NCI-H2107 treated with DMSO at 0.1 percent for 48 hours (cell line): ENCODE measurements at regions not wholly inside any gene's neighbourhood (a gene's known extent, or its start where the extent isn't known, plus 50 kb on each side); places are given as distances from the start of the nearest gene placed in this dataset.
"Not testable (repeated sequence)": the region's sequence is repeated elsewhere in the genome, so short reads cannot be mapped to it uniquely, and the experiment has no call there.

Experiments used
- DNase-seq: peaks from one replicate; lab custom pipeline; 2025; ENCODE audit not compliant: unreplicated experiment; lab: John Stamatoyannopoulos, UW

DNA sequence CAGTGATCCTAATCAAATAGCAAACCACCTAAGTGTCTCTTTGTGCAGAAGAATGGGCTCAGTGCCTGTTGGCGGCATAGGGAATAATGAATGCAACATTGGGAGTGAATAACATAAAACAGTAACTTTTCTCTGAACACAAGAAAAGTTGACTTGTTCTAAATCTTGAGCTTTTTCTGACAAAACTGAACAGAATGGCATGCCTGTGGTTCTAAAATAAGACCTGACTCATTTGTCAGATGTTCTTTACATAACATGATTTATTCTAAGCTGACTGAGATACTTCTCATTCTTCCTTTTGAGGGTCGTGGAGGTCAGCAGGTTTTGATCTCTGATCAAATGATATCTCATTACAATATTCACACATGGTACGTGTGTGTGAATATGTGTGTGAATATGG is 165.4 kb upstream of the WDR1 start:
- no peak for DNase-seq

DNA sequence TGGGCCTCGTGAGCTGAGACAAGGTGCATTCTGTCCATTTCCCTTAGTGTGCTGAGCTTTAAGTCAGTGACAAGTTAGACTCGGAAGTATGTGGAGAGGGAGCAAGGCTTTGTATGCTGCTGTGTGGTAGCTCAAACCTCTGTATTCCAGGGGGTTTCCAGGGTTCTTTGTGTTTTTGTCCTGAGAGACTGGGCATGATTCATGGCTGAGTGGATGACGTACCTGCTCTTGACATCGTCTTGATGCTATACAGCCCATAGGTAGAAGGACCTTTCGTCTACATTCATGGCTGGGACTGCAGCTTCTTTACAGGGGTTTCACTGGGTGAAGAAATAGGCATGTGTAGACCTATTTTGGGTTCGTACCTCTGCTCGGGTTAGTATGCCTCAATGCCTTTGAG is 162.7 kb upstream of the WDR1 start:
- no peak for DNase-seq

DNA sequence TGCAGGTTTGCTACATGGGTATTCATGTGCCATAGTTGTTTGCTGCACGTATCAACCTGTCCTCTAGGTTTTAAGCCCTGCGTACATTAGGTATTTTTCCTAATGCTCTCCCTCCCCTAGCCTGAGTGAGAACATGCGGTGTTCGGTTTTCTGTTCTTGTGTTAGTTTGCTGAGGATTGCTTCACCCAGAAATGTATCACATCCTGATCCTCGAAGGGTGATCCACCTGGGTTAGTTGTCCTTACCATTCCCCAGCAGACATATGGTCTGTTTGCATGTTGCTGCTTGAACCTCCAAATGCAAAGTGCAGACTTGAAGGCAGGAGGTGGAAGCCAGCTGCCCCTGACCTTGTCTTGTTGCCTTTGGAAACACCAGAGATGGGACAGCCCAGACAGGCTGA is 161.5 kb upstream of the WDR1 start:
- no peak for DNase-seq

DNA sequence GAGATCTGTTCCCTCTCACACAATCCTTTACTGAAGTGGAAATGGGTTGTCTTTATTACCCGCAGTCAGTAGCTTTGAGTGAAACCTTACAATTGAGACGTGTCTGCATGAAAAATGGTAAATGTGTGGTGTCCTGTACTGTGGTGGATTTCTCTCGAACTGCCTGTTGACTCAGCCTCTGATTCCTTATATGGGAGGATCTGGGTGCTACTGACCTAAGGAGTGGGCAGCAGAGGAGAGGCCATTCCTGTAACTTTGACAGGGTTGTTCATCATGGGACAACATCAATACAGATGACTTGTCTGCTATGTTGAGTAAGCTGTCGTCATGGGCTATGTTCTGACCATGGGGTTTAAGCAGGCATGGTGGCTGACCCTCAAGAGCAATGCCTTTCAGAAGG is 159.6 kb upstream of the WDR1 start:
- DNase-seq = no peak

DNA sequence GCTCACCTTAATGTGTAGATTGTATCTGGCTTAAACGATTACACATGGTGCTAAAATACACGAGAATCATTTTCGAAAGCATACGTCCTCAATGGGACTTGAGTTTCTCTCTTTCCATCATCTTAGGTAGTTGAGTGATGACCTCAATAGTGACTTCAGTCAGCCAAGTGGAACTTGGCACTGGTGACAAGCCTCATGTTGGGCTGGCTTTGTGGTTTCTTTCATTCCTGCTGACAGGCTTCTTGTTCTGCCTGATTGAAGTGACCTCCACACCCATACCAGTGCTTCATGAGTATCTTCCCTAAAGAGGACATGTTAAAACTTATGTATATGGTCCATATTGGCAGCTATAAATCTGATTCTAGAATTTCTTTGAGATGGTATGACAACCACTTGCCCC is 159.1 kb upstream of the WDR1 start:
- no peak for DNase-seq

DNA sequence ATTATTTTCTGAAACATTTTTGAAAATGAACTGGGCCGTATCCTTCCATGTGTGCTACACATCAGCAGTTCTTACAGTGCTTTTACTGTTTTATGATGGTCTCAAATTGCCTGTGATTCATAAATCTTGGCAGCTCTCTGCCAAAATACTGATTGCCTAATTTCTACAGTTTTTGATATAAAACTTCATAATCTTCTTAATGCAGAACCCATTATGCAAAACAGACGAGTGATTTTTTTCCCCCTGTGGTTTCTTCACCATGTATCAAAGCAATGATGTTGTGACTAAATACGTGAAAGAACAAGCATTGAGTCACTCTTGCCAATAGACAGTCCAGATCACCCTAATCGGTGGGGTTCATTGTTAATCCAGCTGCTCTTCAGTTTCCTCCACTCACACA is 156.4 kb upstream of the WDR1 start:
- no peak for DNase-seq

DNA sequence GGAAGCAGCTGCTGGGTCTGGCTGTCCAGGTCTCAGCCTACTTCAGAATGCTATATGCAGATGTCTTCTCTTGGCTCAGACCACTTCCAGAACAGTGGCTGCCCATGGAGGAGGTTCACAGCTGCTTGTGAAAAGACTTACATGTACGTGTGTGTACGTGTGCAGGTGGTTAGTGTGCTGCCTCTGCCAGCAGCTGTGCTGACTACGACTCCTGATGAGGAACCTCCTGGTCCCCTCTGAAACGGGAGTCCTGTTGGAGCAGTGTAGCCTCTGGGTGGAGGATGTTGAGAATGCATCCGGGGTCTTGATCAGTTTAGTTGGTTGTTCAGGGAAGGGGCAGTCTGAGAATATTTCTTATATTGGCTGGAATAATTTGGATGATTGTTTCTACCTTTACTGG is 155.9 kb upstream of the WDR1 start:
- no peak for DNase-seq

DNA sequence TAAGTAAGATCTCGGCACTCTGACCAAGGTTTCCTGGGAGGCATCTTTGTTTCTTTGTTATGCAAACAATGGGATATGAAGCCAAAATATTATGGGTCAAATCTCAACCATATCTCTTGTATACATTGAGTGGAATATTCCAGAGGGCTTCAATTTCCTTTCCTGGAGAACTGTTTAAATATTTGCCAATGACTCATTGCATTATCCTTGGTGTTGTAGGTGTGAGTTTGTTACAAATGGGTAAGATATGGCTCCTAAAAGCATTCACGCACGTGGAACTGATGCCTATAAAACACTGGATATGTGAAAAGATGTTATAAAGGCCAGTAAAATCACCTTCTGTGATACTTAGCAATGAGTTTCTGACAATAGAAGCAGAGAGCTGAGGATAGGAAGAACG is 150.5 kb upstream of the WDR1 start:
- DNase-seq = no peak

DNA sequence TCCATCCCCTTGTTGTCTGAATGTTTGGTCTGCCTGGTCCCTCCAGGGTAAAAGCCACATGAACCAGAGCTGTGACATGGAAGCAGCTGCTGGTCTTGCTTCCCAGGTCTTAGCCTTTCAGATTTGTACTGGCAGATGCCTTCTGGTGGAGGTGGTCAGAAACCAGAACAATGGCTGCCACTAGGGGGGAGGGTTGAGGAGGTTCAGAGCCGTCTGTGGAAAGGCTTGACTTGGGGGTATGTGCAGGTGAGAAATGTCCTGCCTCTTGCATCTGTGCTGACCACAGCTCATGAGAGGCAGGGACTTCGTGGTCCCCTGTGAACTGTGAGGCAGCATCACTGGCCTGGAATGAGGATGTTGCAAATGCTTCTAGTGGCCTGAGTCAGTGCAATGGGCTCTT is 144.2 kb upstream of the WDR1 start:
- DNase-seq = no peak

DNA sequence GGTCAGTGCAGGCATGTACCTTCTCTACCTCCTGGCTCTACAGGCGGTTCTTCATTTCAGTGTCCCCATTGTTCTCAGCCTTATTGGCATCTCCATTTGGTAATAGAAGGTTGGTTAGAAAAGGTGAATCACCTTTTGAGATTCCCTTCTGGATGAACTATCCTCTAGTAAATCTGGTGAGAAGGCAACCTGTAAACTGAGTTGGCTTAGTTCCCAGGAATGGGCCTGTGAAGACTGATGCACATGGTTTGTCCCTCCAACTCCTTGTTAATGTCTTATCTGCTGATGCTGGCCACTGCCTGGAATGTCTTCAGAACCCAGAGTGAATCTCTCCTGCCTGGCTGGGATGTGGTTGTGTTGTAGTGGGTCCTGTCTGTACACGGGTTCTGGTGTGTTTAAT is 143.4 kb upstream of the WDR1 start:
- no peak for DNase-seq

DNA sequence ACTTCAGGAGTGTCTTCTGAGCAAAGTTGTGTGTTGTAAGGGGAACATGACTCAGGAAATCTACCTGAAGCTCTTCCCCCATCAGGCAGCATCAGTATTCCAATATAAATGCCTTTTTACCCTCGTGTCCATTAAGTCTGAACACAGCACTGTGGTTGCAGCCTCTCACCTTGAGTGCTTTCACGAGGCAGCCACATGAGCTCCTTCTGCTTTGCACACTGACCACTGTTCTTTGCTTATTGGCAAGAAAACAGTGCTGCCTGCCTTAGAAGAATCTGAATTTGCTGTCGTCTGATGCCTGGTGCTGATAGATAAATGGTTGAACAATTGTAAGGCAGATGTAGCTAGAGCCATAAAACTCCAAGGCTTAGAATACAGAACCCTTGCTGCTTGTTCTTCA is 139.6 kb upstream of the WDR1 start:
- DNase-seq = no peak

DNA sequence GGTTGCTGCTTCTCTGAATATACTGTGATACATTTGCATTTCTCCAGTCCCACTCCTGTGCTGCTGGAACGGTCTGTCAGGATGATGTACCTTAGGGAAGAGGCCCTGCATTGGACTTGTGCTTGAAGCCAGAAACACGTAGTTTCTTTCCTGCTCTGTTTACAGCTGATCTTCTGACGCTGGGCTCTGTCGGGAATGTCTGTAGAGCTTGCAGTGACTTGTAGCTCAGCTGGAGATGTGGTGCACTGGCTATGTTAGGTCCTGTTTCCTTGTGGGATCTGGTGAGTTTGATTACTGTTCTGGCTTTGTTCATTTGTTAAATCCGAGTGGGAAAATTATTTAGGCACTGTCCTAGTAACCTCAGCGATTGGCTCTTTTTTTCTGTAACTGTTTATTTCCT is 137.2 kb upstream of the WDR1 start:
- DNase-seq = no peak

DNA sequence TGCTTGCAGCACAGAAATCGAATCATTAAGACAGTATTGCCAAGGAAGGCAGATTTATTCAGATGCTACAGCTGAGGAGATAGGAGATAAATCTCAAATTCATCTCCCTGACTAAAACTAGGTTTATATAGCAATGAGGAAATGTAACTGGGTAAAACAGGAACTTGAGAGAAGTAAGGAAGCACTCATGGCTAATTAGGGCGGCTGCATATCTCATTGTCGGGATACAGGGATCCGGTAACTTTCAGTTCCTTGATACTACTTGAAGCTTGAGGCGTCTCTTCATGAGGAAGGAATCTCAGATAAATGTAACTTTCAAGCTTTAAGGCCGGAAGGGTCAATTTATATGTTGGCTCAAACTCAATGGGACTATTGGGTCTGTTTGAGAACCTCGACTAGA is 129.2 kb upstream of the WDR1 start:
- no peak for DNase-seq

DNA sequence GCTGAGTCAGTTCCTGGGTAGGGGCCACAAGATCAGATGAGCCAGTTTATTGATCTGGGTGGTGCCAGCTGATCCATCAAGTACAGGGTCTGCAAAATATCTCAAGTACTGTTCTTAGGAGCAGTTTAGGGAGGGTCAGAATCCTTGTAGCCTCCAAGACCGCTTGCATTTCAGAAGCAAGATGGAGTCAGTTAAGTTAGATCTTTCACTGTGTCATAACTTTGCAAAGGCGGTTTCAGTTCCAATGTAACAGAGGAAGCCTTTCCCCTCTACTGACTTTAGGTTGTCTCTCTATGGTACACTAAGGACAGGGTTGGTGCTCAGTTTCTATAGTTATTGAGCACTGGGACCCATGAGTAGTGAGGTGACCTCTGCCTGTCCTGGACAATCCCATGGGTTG is 127.3 kb upstream of the WDR1 start:
- no peak for DNase-seq

DNA sequence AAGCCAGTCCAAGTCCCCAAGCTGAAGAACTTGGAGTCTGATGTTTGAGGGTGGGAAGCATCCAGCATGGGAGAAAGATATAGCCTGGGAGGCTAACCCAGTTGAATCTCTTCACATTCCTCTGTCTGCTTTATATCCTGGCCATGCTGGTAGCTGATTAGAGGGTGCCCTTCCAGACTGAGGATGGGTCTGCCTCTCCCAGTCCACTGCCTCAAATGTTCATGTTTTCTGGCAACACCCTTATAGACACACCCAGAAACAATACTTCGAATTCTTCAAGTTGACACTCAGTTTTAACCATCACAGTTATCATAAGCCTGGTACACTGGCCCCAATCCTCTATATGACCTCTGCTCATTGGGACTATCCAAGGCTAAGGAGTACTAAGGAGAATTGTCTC is 124.1 kb upstream of the WDR1 start:
- DNase-seq = no peak

DNA sequence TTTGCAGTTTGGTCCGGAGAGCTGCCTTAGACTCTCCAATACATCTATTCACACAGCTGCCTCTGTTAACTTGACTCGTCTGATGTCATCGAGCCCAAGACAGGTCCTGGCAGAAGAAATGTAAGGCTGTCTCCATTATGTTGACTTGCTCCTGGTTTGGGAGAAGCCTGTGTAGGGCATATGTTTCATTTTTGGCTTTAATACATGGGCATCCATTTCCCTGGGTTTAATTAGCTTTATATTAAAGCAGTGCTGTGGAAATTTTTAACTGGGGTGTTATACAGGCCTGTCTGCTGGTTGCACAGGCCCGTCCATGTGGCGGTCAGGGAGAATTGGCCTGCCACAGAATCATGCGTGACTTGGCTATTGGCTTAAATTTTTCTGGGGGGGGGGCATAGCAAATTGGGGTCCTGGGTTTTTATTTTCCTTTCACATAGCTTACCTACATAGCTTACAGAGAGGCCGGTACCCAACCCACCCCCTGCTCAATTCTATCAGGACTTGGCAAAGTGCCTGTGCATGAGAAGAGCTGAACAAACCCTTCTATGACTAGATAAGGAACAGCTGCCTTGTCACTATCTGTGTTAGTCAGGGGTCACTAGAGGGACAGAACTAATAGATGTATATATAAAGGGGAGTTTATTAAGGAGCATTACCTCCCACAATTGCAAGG is 123.5 kb upstream of the WDR1 start:
- DNase-seq = no peak

DNA sequence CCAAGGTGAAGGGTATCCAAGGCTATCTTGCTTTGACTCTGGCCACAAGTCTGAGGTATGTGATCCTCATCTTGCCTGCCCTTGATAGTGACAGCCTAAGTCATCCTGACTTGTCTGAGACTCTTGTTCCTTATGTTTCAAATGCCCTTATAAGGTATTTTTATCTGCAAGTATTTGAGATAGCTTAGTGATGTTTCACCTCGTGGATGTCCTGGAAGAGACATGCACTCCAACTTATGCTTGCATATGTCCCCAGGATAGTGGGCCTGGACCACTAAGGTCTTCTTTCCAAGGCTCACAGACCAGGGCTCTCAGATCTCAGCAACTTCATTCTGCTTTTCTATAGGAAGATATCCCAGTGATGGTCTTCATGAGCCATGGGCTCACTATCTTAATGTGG is 120.5 kb upstream of the WDR1 start:
- DNase-seq = no peak

DNA sequence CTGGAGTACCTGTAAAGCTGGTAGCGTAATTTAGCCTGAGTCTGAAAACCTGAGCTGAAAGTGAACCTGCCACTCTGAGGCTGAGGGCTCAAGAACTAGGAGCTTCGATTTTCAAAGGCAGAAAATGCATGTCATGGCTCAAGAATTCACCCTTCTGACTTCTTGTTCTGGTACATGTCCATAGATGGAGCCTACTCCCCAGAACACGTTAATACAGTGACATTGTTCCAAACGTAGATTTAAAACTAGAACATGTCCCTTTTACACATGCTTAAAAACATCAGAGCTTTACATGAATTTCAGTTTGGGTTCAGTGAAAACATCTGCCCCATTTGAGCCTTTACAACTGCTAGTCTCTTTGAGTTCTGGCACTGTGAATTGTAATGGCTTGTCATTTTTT is 115.5 kb upstream of the WDR1 start:
- DNase-seq = no peak

DNA sequence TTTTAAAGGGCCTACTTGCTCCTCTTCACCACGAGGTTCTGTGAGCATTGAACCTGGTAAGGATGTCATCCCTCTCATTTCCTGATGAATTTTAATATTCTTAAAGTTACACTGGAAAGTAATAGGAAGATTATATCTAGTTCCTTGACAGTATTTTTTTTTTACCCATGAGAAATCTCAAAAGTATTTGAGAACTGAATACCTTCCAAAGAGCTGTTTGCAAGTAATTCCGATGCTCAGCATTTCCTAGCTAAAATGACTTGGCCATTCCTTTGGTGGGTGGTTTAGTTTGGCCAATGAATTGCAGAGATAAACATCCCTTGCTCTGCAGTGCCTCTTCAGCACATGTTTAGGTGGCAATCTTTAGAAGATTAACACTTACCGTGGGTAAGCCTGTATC is 110.2 kb upstream of the WDR1 start:
- no peak for DNase-seq

DNA sequence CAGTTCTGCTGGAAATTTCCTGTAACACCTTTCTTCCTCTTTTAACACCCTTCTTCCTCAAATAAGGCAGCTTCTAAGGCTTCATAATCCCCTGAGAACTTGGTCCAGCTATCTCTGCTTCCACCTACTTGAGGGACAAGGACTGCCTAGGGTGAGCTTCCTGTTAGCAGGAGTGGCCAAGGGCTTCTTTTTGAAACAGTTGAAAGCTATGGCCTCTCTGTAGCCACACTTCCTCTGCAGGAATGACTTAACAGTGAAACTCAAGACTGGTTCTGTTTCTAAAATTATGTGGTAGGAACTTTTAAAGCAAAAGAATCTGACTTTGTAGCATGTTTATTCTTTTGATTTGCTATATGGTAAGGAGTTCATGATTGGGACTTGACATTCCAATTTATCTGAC is 108.5 kb upstream of the WDR1 start:
- no peak for DNase-seq

DNA sequence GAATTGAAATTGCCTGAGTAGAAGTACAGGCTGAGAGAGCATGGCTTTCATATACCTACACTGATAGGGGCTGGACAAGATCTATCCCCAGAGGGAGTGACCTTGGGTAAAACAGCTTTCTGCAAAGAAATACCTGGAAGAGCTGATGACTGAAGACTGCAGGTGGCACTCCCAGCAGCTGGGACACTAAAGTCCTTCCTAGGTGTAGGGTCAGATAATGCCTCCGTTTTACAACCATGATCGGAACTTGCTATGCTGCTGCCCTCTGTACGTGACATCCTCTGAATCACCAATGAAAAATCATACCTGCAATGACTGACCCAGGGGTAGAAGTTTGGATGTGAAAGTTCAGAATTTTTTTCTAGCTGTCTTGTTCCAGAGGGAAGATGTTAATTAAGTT is 107.2 kb upstream of the WDR1 start:
- DNase-seq = no peak

DNA sequence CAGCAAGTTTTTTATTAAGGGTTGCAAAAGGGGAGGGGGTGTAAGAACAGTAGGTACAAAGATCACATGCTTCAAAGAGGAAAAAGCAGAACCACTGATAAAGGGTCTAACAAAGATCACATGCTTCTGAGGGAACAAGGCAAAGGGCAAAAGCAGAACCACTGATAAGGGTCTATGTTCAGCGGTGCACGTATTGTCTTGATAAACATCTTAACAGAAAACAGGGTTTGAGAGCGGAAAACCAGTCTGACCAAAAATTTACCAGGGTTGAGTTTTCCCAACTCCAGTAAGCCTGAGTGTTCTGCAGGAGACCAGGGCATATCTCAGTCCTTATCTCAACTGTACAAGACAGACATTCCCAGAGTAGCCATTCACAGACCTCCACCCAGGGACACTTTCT is 96.9 kb upstream of the WDR1 start:
- DNase-seq = not testable (repeated sequence)

DNA sequence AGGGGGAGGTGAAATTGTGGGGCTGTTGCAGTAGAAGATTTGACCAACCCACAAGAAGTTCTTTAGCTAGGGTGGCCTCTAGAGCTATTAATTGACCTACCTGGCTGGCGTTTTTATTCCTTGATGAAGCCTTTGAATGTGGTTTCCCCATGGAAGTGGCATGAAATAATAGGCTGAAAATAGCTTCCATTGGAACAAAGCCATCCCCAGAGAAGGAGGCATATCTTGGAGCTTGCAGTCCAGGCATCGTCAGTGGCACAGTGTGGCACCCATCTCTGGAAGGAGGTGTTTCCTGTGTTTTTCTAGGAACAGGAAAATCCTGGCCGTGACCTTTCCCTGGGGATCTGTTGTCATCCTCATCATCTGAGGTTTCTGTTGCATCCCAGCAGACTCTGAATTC is 96.3 kb upstream of the WDR1 start:
- no peak for DNase-seq

DNA sequence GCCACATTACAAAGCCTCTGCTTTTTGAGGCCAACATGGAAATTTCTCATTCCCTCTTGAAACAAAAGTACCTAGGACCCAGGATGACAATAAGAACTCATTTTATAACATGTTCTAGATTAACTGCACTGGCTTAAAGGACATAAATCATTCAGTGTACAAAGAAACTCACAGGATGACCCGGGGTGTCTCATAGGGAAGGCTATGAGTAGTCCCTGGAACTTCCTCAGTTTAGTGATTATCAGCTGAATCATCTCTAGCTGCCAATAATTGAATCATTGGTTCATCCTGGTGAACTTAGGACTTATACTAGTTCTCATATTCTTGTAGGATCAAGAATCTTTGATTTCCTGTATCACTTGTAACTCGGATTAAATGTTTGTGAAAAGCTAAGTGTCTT is 95.8 kb upstream of the WDR1 start:
- no peak for DNase-seq
